IMR-90 (cell line): ENCODE measurements at regions not wholly inside any gene's neighbourhood (a gene's known extent, or its start where the extent isn't known, plus 50 kb on each side); places are given as distances from the start of the nearest gene placed in this dataset.

Experiments used
- ATAC-seq: fragments of 200-7000 bp; cut with Tn5 transposase; 2 replicates; pipeline ENCODE4 v1.9.1; 2020; ENCODE audit warnings: low read depth, mild to moderate bottlenecking, moderate library complexity
- BruUV-seq: library from RNA; stranded (reverse); fragments of 400-500 nt; replicated peaks from 2 replicates; lab custom pipeline; 2021; lab: Mats Ljungman, UMichigan
- CTCF ChIA-PET: fragments of 300-600 bp; formaldehyde crosslinking; extraction: SDS; loops from one replicate; lab custom pipeline; 2021; ENCODE audit warnings: antibody characterized with exemption; lab: Yijun Ruan, JAX
- POLR2A ChIA-PET: fragments of 300-600 bp; sonication (Branson Sonifier 250); formaldehyde crosslinking; loops from one replicate; lab custom pipeline; 2022; ENCODE audit warnings: antibody characterized with exemption; ENCODE audit not compliant: unreplicated experiment; lab: Charles Lee
- DNase-seq: peaks from one replicate; pipeline ENCODE4 v3.0.0; 2013
- H2AFZ ChIP-seq: replicated peaks from 2 replicates; pipeline ENCODE3; 2013; ENCODE audit warnings: low read length, mild to moderate bottlenecking; ENCODE audit not compliant: poor library complexity
- H2AK5ac ChIP-seq: 2 replicates; pipeline ENCODE4 v1.6.1; 2013; ENCODE audit warnings: low read depth, low read length, inconsistent platforms
- H2AK9ac ChIP-seq: replicated peaks from 2 replicates; pipeline ENCODE3; 2013; ENCODE audit warnings: mild to moderate bottlenecking, low read depth, low read length, moderate library complexity; ENCODE audit not compliant: poor library complexity
- H2BK120ac ChIP-seq: 2 replicates; pipeline ENCODE4 v1.6.1; 2013; ENCODE audit warnings: low read depth, low read length, inconsistent platforms
- H2BK15ac ChIP-seq: 3 replicates; pipeline ENCODE4 v1.6.1; 2013; ENCODE audit warnings: low read depth, low read length, inconsistent platforms
- H2BK20ac ChIP-seq: 2 replicates; pipeline ENCODE4 v1.6.1; 2013; ENCODE audit warnings: low read depth, mild to moderate bottlenecking, inconsistent platforms, low read length, moderate library complexity
- H2BK5ac ChIP-seq: 2 replicates; pipeline ENCODE4 v1.6.1; 2013; ENCODE audit warnings: mild to moderate bottlenecking, low read depth, low read length, inconsistent platforms; ENCODE audit not compliant: poor library complexity, severe bottlenecking
- H3K14ac ChIP-seq: replicated peaks from 2 replicates; pipeline ENCODE4 v1.6.1; 2013; ENCODE audit warnings: low read depth, low read length, inconsistent platforms
- H3K18ac ChIP-seq: 2 replicates; pipeline ENCODE4 v1.6.1; 2013; ENCODE audit warnings: low read depth, low read length, control low read depth
- H3K23ac ChIP-seq: 2 replicates; pipeline ENCODE4 v1.6.1; 2013; ENCODE audit warnings: low read depth, low read length, inconsistent platforms
- H3K27ac ChIP-seq: 2 replicates; pipeline ENCODE4 v1.5.1; 2013; ENCODE audit warnings: mild to moderate bottlenecking, control low read depth, low read length; ENCODE audit not compliant: insufficient read depth
- H3K27me3 ChIP-seq: 2 replicates; pipeline ENCODE4 v1.6.1; 2013; ENCODE audit warnings: low read length; ENCODE audit not compliant: control insufficient read depth, insufficient read depth
- H3K36me3 ChIP-seq: 2 replicates; pipeline ENCODE4 v1.6.1; 2013; ENCODE audit warnings: low read length, mixed read lengths; ENCODE audit not compliant: control insufficient read depth, insufficient read depth
- H3K4ac ChIP-seq: 2 replicates; pipeline ENCODE4 v1.6.1; 2013; ENCODE audit warnings: low read depth, low read length, inconsistent platforms
- H3K4me1 ChIP-seq: 2 replicates; pipeline ENCODE4 v1.6.1; 2013; ENCODE audit warnings: low read length, mixed read lengths; ENCODE audit not compliant: control insufficient read depth, insufficient read depth
- H3K4me2 ChIP-seq: 2 replicates; pipeline ENCODE4 v1.6.1; 2013; ENCODE audit warnings: low read depth, mild to moderate bottlenecking, control low read depth, low read length, moderate library complexity
- H3K4me3 ChIP-seq: 2 replicates; pipeline ENCODE4 v1.5.1; 2013; ENCODE audit warnings: low read depth, mild to moderate bottlenecking, control low read depth, low read length, moderate library complexity; ENCODE audit not compliant: insufficient read depth
- H3K56ac ChIP-seq: 2 replicates; pipeline ENCODE4 v1.6.1; 2013; ENCODE audit warnings: low read length, inconsistent platforms; ENCODE audit not compliant: insufficient read depth; ENCODE audit errors: extremely low read depth
- H3K79me1 ChIP-seq, 2 experiments: 2 replicates each; pipeline ENCODE4 v1.6.1; 2013; ENCODE audit warnings: low read length in 2 of 2, inconsistent platforms in 1 of 2, low read depth in 1 of 2
- H3K9ac ChIP-seq: 2 replicates; pipeline ENCODE4 v1.6.1; 2013; ENCODE audit warnings: low read depth, low read length, control low read depth
- H3K9me1 ChIP-seq: 2 replicates; pipeline ENCODE4 v1.6.1; 2013; ENCODE audit warnings: low read length, inconsistent platforms; ENCODE audit not compliant: insufficient read depth
- H3K9me3 ChIP-seq: 2 replicates; pipeline ENCODE4 v1.6.1; 2013; ENCODE audit warnings: low read length; ENCODE audit not compliant: control insufficient read depth, insufficient read depth
- H4K20me1 ChIP-seq: 2 replicates; pipeline ENCODE4 v1.6.1; 2013; ENCODE audit warnings: low read length, inconsistent platforms; ENCODE audit not compliant: insufficient read depth
- H4K5ac ChIP-seq: 2 replicates; pipeline ENCODE4 v1.6.1; 2013; ENCODE audit warnings: mild to moderate bottlenecking, low read depth, low read length, control low read depth
- H4K8ac ChIP-seq, 2 experiments: 2 replicates each; pipeline ENCODE4 v1.6.1; 2013; ENCODE audit warnings: low read depth in 2 of 2, low read length in 2 of 2, control low read depth in 1 of 2, inconsistent platforms in 1 of 2
- H4K91ac ChIP-seq: 2 replicates; pipeline ENCODE4 v1.6.1; 2013; ENCODE audit warnings: low read depth, low read length, inconsistent platforms; ENCODE audit not compliant: insufficient read depth
- CTCF ChIP-seq: conservative IDR thresholded peaks from 2 replicates; pipeline ENCODE4 v1.5.1; 2012; ENCODE audit warnings: mild to moderate bottlenecking, low read depth, low read length, improper control_type of control experiment
- FOS ChIP-seq: fragments of 150-350 bp; IDR thresholded peaks from 2 replicates; pipeline ENCODE4 v1.6.1; 2016; ENCODE audit warnings: low read depth, low read length
- MAFK ChIP-seq: IDR thresholded peaks from 2 replicates; pipeline ENCODE4 v1.6.1; 2012; ENCODE audit warnings: low read depth, low read length, improper control_type of control experiment
- MXI1 ChIP-seq: IDR thresholded peaks from 2 replicates; pipeline ENCODE4 v1.6.1; 2012; ENCODE audit warnings: low read depth, mild to moderate bottlenecking, low read length, moderate library complexity, borderline replicate concordance
- NFE2L2 ChIP-seq: fragments of 150-350 bp; IDR thresholded peaks from 2 replicates; pipeline ENCODE4 v1.6.1; 2016; ENCODE audit warnings: low read depth, mild to moderate bottlenecking, low read length
- POLR2A ChIP-seq: IDR thresholded peaks from 2 replicates; pipeline ENCODE4 v1.6.1; 2012; ENCODE audit warnings: mild to moderate bottlenecking, low read depth, low read length
- RAD21 ChIP-seq: IDR thresholded peaks from 2 replicates; pipeline ENCODE4 v1.6.1; 2012; ENCODE audit warnings: low read length, improper control_type of control experiment
- RFX5 ChIP-seq: IDR thresholded peaks from 2 replicates; pipeline ENCODE4 v1.8.0; 2012; ENCODE audit warnings: low read depth, mild to moderate bottlenecking, low read length, moderate library complexity
- SMC3 ChIP-seq: fragments of 150-350 bp; IDR thresholded peaks from 2 replicates; pipeline ENCODE4 v1.6.1; 2016; ENCODE audit warnings: low read depth, mild to moderate bottlenecking, antibody characterized with exemption, low read length, moderate library complexity
- WGBS, 2 experiments: methylation state at CpG; one replicate each; pipeline versions ENCODE4 v1.1.5 to v1.1.7; 2013; ENCODE audit warnings: missing lambda C conversion rate in 2 of 2; ENCODE audit not compliant: insufficient read length in 1 of 2; ENCODE audit errors: extremely low coverage in 2 of 2; 5-methylcytosine and 5-hydroxymethylcytosine counted together
- dilution Hi-C: fragments of 300-500 bp; cut with HindIII; formaldehyde crosslinking; loops from one replicate; pipeline ENCODE4 v1.14.3; 2018; ENCODE audit warnings: low sequenced_read_pairs; ENCODE audit not compliant: unreplicated experiment
- in situ Hi-C: fragments of 300-500 bp; cut with MboI; formaldehyde crosslinking; loops from 3 replicates; pipeline ENCODE4 v1.14.3; 2019; ENCODE audit warnings: low sequenced_read_pairs, inconsistent platforms, mixed read lengths
- intact Hi-C: fragments of 100-400 bp; cut with micrococcal nuclease; formaldehyde crosslinking; loops from 2 replicates; pipeline ENCODE4 v1.10.0; 2022

- ATAC-seq (no peak), DNase-seq (no peak)
- Histone ChIP-seq H4K8ac (no peak overlapping the region), H2BK120ac (no peak overlapping the region), H3K9me1 (no peaks in the 10 kb centered on the region), H3K14ac (no peak overlapping the region), H3K18ac (no peak overlapping the region), H3K4me1 (no peaks in the 10 kb centered on the region), H4K20me1 (no peaks in the 10 kb centered on the region), H3K56ac (no peak overlapping the region), H3K36me3 (no peaks in the 10 kb centered on the region), H2BK20ac (no peak overlapping the region), H3K4me2 (no peak overlapping the region), H2AK5ac (no peak overlapping the region), H4K5ac (no peak overlapping the region), H2AK9ac (no peak overlapping the region), H3K27ac (no peak overlapping the region), H3K23ac (no peak overlapping the region), H3K9ac (no peak overlapping the region), H3K79me1 (no peaks in the 10 kb centered on the region), H3K9me3 (no peaks in the 10 kb centered on the region; the same call in 1 of the 2 replicates), H3K27me3 (no peaks in the 10 kb centered on the region), H2BK5ac (no peak overlapping the region), H3K4me3 (no peak overlapping the region), H2AFZ (no peak overlapping the region), H4K91ac (no peak overlapping the region), H2BK15ac (no peak overlapping the region), H3K4ac (no peak overlapping the region)
- intact Hi-C loops (no loop called here), dilution Hi-C loops (no loop called here), in situ Hi-C loops (no loop called here)
- TF ChIP-seq RFX5 (no peak), NFE2L2 (no peak), RAD21 (no peak), POLR2A (no peak), SMC3 (no peak), CTCF (no peak), FOS (no peak), MAFK (no peak), MXI1 (no peak)
- CTCF ChIA-PET = no interaction called here
- POLR2A ChIA-PET = no interaction called here
- 82% methylated on average over 3 of the region's 4 CpGs; no CpG with 5 or more reads in 1 of the 2 experiments for WGBS, 2 experiments
- BruUV-seq = no TSS peak
Measured at GRCh38 chr1:208536212-208536611, 292.0 kb upstream of the PLXNA2 start.
